GM21619 (cell line): ENCODE measurements at regions not wholly inside any gene's neighbourhood (a gene's known extent, or its start where the extent isn't known, plus 50 kb on each side); places are given as distances from the start of the nearest gene placed in this dataset.

Source experiments
- ATAC-seq: cut with Tn5 transposase; IDR thresholded peaks from one replicate; pipeline ENCODE4 v1.9.1; 2021; ENCODE audit not compliant: unreplicated experiment

- no peak for ATAC-seq
Observed at GRCh38 chr2:196565106-196565765, 74.3 kb upstream of the CCDC150 start.

- no peak for ATAC-seq
Observed at GRCh38 chr2:196565982-196566381, 73.5 kb upstream of the CCDC150 start.

- ATAC-seq, result no peak
Observed at GRCh38 chr2:196566961-196567666, 72.4 kb upstream of the CCDC150 start.

- ATAC-seq, result no peak
Observed at GRCh38 chr2:196568506-196568905, 71.0 kb upstream of the CCDC150 start.

- ATAC-seq, result no peak
Observed at GRCh38 chr2:196584903-196585302, 54.6 kb upstream of the CCDC150 start.

- ATAC-seq, result no peak
Observed at GRCh38 chr2:196586511-196586991, 53.0 kb upstream of the CCDC150 start.

- ATAC-seq, result no peak
Observed at GRCh38 chr2:196587056-196587455, 52.5 kb upstream of the CCDC150 start.

- no peak for ATAC-seq
Observed at GRCh38 chr2:196587739-196588138, 51.8 kb upstream of the CCDC150 start.

GRCh38 chr2:196589419-196589818, 50.1 kb upstream of the CCDC150 start:
- no peak for ATAC-seq
